Transverse colon (tissue), 4 donors: ENCODE measurements at regions not wholly inside any gene's neighbourhood (a gene's known extent, or its start where the extent isn't known, plus 50 kb on each side); places are given as distances from the start of the nearest gene placed in this dataset.

Experiments used
- DNase-seq: peaks from one replicate; pipeline ENCODE4 v3.0.0-alpha.2; 2019
- H3K27ac ChIP-seq, 4 donors: fragments of 200-600 bp; sonication (generic); 2 replicates each; pipeline ENCODE4 v1.5.1; 2016 to 2018; ENCODE audit warnings: inconsistent platforms in 4 of 4
- H3K27me3 ChIP-seq: fragments of 200-600 bp; sonication (generic); 2 replicates; pipeline ENCODE4 v1.5.1; 2017; ENCODE audit warnings: inconsistent platforms
- H3K36me3 ChIP-seq, 4 donors: fragments of 200-600 bp; sonication (generic); 2 replicates each; pipeline ENCODE4 v1.5.1; 2017 to 2019; ENCODE audit warnings: inconsistent platforms in 4 of 4
- H3K4me1 ChIP-seq, 4 donors: fragments of 200-600 bp; sonication (generic); 2 replicates each; pipeline ENCODE4 v1.5.1; 2017 to 2020; ENCODE audit warnings: inconsistent platforms in 4 of 4
- H3K4me3 ChIP-seq, 4 donors: fragments of 200-600 bp; sonication (generic); 1 replicate in 1 of 4; 2 replicates in 3 of 4; pipeline versions ENCODE4 v1.5.1 to v1.6.1; 2017 to 2019; ENCODE audit warnings: inconsistent platforms in 4 of 4
- H3K9me3 ChIP-seq, 2 donors: fragments of 200-600 bp; sonication (generic); 2 replicates each; pipeline ENCODE4 v1.5.1; 2017 to 2019; ENCODE audit warnings: inconsistent platforms in 2 of 2
- EP300 ChIP-seq: sonication (generic); formaldehyde crosslinking; IDR thresholded peaks from one replicate; pipeline ENCODE4 v1.6.1; 2017; ENCODE audit warnings: antibody characterized with exemption, low read depth
- POLR2A ChIP-seq: fragments of 450-650 bp; IDR thresholded peaks from one replicate; pipeline ENCODE4 v1.6.1; 2016; ENCODE audit warnings: antibody characterized with exemption, mild to moderate bottlenecking, moderate library complexity
- POLR2AphosphoS5 ChIP-seq, 3 donors: sonication (generic); formaldehyde crosslinking; IDR thresholded peaks; one replicate each; pipeline ENCODE4 v1.6.1; 2016; ENCODE audit warnings: antibody characterized with exemption in 3 of 3
- WGBS, 2 donors: methylation state at CpG; one replicate each; pipeline ENCODE4 v1.1.5; 2018; ENCODE audit warnings: low coverage in 1 of 2; 5-methylcytosine and 5-hydroxymethylcytosine counted together
- in situ Hi-C, 4 donors: fragments of 200-750 bp; cut with MboI; loops; one replicate each; pipeline versions ENCODE4 v1.15.0 to v1.15.1; 2017; ENCODE audit warnings: low sequenced_read_pairs in 3 of 4, low pct_ligation_motif_present in 1 of 4, low pct_unique_long_range_greater_than_20kb in 1 of 4
- intact Hi-C: fragments of 100-400 bp; cut with DNase I; formaldehyde crosslinking; loops from one replicate; pipeline ENCODE4 v1.15.1; 2023; ENCODE audit warnings: low total_unique reads
- TF ChIP-seq, protein P1 (sequence below), 5 experiments: fragments of 200-600 bp in 3 of 5; fragments of 450-650 bp in 2 of 5; sonication (generic) in 3 of 5; IDR thresholded peaks; 1 replicate in 2 of 5; 2 replicates in 3 of 5; pipeline ENCODE4 v1.5.1; 2016 to 2017; ENCODE audit warnings: antibody characterized with exemption in 5 of 5, inconsistent platforms in 3 of 5, mild to moderate bottlenecking in 2 of 5, moderate library complexity in 1 of 5

DNA sequence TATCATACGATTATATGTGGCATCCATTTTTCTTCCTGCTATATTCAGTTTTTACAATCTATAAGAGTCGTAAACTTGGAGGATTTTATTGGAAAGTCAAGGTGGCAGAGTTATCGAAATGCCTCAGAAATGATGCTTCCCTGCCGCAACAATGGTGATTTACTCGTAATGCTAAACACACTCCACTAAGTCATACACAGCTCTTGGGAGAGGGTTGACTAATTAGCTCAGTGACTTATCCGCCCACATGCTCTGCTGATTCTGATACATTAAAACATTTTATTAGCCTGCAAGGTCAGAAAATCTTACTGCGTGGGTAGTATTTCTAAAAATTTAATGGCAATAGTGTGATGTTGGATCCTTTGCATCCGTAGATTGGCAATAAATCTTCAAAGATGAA is 420.1 kb downstream of the ARAP2 start:
- in situ Hi-C loops (no loop called here), intact Hi-C loops (no loop called here)
- H3K4me3 ChIP-seq = no peak overlapping the region
- WGBS, 2 donors = 59 to 82% methylated on average over 8 of the region's 8 CpGs
- H3K27me3 ChIP-seq = no peaks in the 10 kb centered on the region
- H3K9me3 ChIP-seq = no peaks in the 10 kb centered on the region
- no peak overlapping the region for H3K27ac ChIP-seq
- H3K4me1 ChIP-seq = no peaks in the 10 kb centered on the region
- H3K36me3 ChIP-seq = no peaks in the 10 kb centered on the region
- TF ChIP-seq POLR2A = no peak
- TF ChIP-seq, protein P1, sequence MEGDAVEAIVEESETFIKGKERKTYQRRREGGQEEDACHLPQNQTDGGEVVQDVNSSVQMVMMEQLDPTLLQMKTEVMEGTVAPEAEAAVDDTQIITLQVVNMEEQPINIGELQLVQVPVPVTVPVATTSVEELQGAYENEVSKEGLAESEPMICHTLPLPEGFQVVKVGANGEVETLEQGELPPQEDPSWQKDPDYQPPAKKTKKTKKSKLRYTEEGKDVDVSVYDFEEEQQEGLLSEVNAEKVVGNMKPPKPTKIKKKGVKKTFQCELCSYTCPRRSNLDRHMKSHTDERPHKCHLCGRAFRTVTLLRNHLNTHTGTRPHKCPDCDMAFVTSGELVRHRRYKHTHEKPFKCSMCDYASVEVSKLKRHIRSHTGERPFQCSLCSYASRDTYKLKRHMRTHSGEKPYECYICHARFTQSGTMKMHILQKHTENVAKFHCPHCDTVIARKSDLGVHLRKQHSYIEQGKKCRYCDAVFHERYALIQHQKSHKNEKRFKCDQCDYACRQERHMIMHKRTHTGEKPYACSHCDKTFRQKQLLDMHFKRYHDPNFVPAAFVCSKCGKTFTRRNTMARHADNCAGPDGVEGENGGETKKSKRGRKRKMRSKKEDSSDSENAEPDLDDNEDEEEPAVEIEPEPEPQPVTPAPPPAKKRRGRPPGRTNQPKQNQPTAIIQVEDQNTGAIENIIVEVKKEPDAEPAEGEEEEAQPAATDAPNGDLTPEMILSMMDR (IDR thresholded peaks at IDR 0.05) = no peak
- no peak for TF ChIP-seq EP300
- TF ChIP-seq POLR2AphosphoS5 (IDR thresholded peaks at IDR 0.05) = no peak
- no peak for DNase-seq

DNA sequence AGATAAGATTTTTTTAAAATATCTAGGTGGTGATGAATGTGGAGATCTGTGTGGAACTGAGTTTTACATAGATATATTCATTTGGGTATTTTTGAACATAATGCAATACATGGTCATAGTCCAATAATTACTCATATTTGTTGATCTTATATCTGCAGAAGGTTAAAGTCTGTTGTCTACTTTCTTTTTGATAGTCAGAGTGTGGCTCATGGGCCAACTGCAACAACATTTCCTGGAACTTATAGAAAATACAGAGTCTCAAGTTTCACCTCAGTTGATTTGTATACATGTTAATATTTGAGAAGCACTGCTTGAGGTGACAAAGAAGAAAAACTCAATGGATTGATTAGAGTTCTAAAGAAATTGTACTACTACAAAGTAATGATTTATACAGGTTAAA is 408.4 kb downstream of the ARAP2 start:
- Histone ChIP-seq H3K36me3 (no peaks in the 10 kb centered on the region), H3K4me1 (no peaks in the 10 kb centered on the region), H3K9me3 (no peaks in the 10 kb centered on the region), H3K27me3 (no peaks in the 10 kb centered on the region), H3K4me3 (no peak overlapping the region), H3K27ac (no peak overlapping the region)
- TF ChIP-seq POLR2A (no peak), EP300 (no peak), POLR2AphosphoS5 (IDR thresholded peaks at IDR 0.05) (no peak)
- TF ChIP-seq, protein P1 (IDR thresholded peaks at IDR 0.05) = no peak
- intact Hi-C loops = no loop called here
- in situ Hi-C loops = no loop called here
- DNase-seq = no peak

DNA sequence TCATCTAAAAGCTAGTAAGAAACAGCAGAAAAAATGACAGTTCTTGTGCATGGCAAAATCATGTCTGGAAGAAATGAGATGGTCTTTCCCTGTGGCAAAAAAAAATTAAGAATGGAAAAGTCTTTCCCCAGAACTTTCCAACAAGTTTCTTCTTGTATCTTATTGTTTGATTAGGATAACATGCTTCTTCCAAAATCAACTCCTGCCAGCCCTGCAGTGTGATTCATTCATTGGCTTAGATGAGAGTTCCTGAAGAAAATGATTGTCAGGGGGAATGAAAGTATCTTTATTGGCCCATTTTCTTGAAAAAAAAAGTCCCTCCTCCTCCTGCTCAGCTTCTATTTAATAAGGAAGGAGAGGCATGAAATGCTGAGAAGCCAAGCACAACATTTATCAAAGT is 407.7 kb downstream of the ARAP2 start:
- Histone ChIP-seq H3K9me3 (no peaks in the 10 kb centered on the region), H3K27me3 (no peaks in the 10 kb centered on the region), H3K4me3 (no peak overlapping the region), H3K4me1 (no peaks in the 10 kb centered on the region), H3K36me3 (no peaks in the 10 kb centered on the region), H3K27ac (no peak overlapping the region)
- DNase-seq = no peak
- in situ Hi-C loops = no loop called here
- intact Hi-C loops = no loop called here
- no peak for TF ChIP-seq POLR2AphosphoS5 (IDR thresholded peaks at IDR 0.05)
- TF ChIP-seq POLR2A = no peak
- no peak for TF ChIP-seq EP300
- TF ChIP-seq, protein P1 (IDR thresholded peaks at IDR 0.05) = no peak

DNA sequence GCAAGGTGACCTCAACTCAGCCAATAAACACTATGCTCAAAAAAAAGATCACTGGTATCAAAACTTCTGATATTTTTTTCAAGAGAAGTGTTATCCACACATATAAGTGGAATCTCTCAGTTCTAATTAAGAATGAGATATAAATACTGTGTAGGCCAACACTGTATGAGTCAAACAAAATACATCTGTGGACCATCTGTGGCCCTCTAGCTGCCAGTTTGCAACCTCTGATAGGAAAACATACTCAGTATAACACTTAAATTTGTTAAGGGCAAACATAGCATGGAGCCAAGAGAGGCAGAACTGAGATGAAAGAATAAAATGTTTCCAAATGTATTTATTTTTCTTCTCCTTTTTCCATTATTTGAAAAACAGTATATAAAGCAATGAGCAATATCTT is 377.3 kb downstream of the ARAP2 start:
- H3K4me3 ChIP-seq = no peak overlapping the region
- no peak overlapping the region for H3K27ac ChIP-seq
- no peaks in the 10 kb centered on the region for H3K27me3 ChIP-seq
- H3K9me3 ChIP-seq = no peaks in the 10 kb centered on the region
- H3K4me1 ChIP-seq = no peaks in the 10 kb centered on the region
- no peaks in the 10 kb centered on the region for H3K36me3 ChIP-seq
- in situ Hi-C loops (no loop called here), intact Hi-C loops (no loop called here)
- TF ChIP-seq POLR2A = no peak
- TF ChIP-seq POLR2AphosphoS5 (IDR thresholded peaks at IDR 0.05) = no peak
- no peak for TF ChIP-seq EP300
- TF ChIP-seq, protein P1 (IDR thresholded peaks at IDR 0.05) = no peak
- no peak for DNase-seq
